DMS79 (cell line): ENCODE measurements at regions not wholly inside any gene's neighbourhood (a gene's known extent, or its start where the extent isn't known, plus 50 kb on each side); places are given as distances from the start of the nearest gene placed in this dataset.
"Not testable (repeated sequence)": the region's sequence is repeated elsewhere in the genome, so short reads cannot be mapped to it uniquely, and the experiment has no call there.

Experiments used
- DNase-seq: peaks from one replicate; lab custom pipeline; 2025; lab: John Stamatoyannopoulos, UW

- DNase-seq = no peak
Observed at GRCh38 chr6:134553936-134554335, 236.0 kb upstream of the SGK1 start.

GRCh38 chr6:134551245-134551960 is 233.5 kb upstream of the SGK1 start:
- no peak for DNase-seq

- DNase-seq = no peak
Observed at GRCh38 chr6:134550604-134551003, 232.7 kb upstream of the SGK1 start.

GRCh38 chr6:134549854-134550253 is 231.9 kb upstream of the SGK1 start:
- DNase-seq = no peak

- DNase-seq = no peak
Observed at GRCh38 chr6:134546962-134547645, 229.2 kb upstream of the SGK1 start.

GRCh38 chr6:134544737-134545136 is 226.8 kb upstream of the SGK1 start:
- DNase-seq = no peak

GRCh38 chr6:134543128-134543527 is 225.2 kb upstream of the SGK1 start:
- DNase-seq = no peak

GRCh38 chr6:134541001-134541400 is 223.1 kb upstream of the SGK1 start:
- DNase-seq = no peak

- no peak for DNase-seq
Observed at GRCh38 chr6:134539865-134540323, 222.0 kb upstream of the SGK1 start.

- not testable (repeated sequence) for DNase-seq
Observed at GRCh38 chr6:134537765-134538164, 219.9 kb upstream of the SGK1 start.

GRCh38 chr6:134537146-134537555 is 219.2 kb upstream of the SGK1 start:
- DNase-seq = no peak

- DNase-seq = no peak
Observed at GRCh38 chr6:134535831-134536230, 217.9 kb upstream of the SGK1 start.

- no peak for DNase-seq
Observed at GRCh38 chr6:134534708-134535149, 216.8 kb upstream of the SGK1 start.

- DNase-seq = no peak
Observed at GRCh38 chr6:134533991-134534390, 216.1 kb upstream of the SGK1 start.

- DNase-seq = no peak
Observed at GRCh38 chr6:134532694-134533624, 215.0 kb upstream of the SGK1 start.

- DNase-seq = no peak
Observed at GRCh38 chr6:134531611-134532010, 213.7 kb upstream of the SGK1 start.

GRCh38 chr6:134531188-134531551 is 213.3 kb upstream of the SGK1 start:
- DNase-seq = no peak

GRCh38 chr6:134529921-134530320 is 212.0 kb upstream of the SGK1 start:
- DNase-seq = no peak

- DNase-seq = no peak
Observed at GRCh38 chr6:134529305-134529704, 211.4 kb upstream of the SGK1 start.

- DNase-seq = no peak
Observed at GRCh38 chr6:134527108-134527787, 209.3 kb upstream of the SGK1 start.

GRCh38 chr6:134525190-134525868 is 207.4 kb upstream of the SGK1 start:
- no peak for DNase-seq
